GM23338 (cell line): ENCODE measurements at regions not wholly inside any gene's neighbourhood (a gene's known extent, or its start where the extent isn't known, plus 50 kb on each side); places are given as distances from the start of the nearest gene placed in this dataset.

Experiments used
- ATAC-seq: fragments of 200-7000 bp; cut with Tn5 transposase; 3 replicates; pipeline ENCODE4 v1.9.1; 2020
- DNase-seq: peaks from one replicate; pipeline ENCODE4 v3.0.0-alpha.2; 2015; ENCODE audit warnings: low spot score
- H2AFZ ChIP-seq: fragments of 200-600 bp; sonication (generic); 2 replicates; pipeline ENCODE4 v1.8.0; 2016; ENCODE audit warnings: antibody characterized with exemption, mild to moderate bottlenecking, moderate library complexity
- H3F3A ChIP-seq: fragments of 200-600 bp; sonication (generic); replicated peaks from 2 replicates; pipeline ENCODE4 v1.8.0; 2017; ENCODE audit warnings: antibody characterized with exemption, mixed run types, low read depth
- H3K27ac ChIP-seq: fragments of 200-600 bp; sonication (generic); 2 replicates; pipeline ENCODE4 v1.6.1; 2016; ENCODE audit warnings: low read depth
- H3K27me3 ChIP-seq: fragments of 200-600 bp; sonication (generic); 2 replicates; pipeline ENCODE4 v1.8.0; 2016; ENCODE audit warnings: mild to moderate bottlenecking, mixed run types, moderate library complexity; ENCODE audit not compliant: insufficient read depth
- H3K36me3 ChIP-seq: fragments of 200-600 bp; sonication (generic); 2 replicates; pipeline ENCODE4 v1.8.0; 2016; ENCODE audit warnings: mild to moderate bottlenecking; ENCODE audit not compliant: insufficient read depth
- H3K4me1 ChIP-seq: fragments of 200-600 bp; sonication (generic); 2 replicates; pipeline ENCODE4 v1.8.0; 2016; ENCODE audit warnings: mild to moderate bottlenecking, moderate library complexity; ENCODE audit not compliant: insufficient read depth
- H3K4me2 ChIP-seq: fragments of 200-600 bp; sonication (generic); 2 replicates; pipeline ENCODE4 v1.7.1; 2017; ENCODE audit warnings: mixed run types
- H3K4me3 ChIP-seq: fragments of 200-600 bp; sonication (generic); 2 replicates; pipeline ENCODE4 v1.6.1; 2016; ENCODE audit warnings: mixed run types
- H3K79me2 ChIP-seq: fragments of 200-600 bp; sonication (generic); replicated peaks from 2 replicates; pipeline ENCODE4 v1.8.0; 2017; ENCODE audit warnings: mild to moderate bottlenecking; ENCODE audit not compliant: insufficient read depth
- H3K9me2 ChIP-seq: fragments of 200-600 bp; sonication (generic); 2 replicates; pipeline ENCODE4 v1.8.0; 2017; ENCODE audit not compliant: insufficient read depth
- H4K20me1 ChIP-seq: fragments of 200-600 bp; sonication (generic); replicated peaks from 2 replicates; pipeline ENCODE4 v1.8.0; 2017; ENCODE audit warnings: mild to moderate bottlenecking; ENCODE audit not compliant: insufficient read depth
- H3K27ac Mint-ChIP-seq: 2 replicates; pipeline ENCODE4 v1.8.0; 2020; ENCODE audit warnings: inconsistent platforms, mild to moderate bottlenecking, moderate library complexity, mixed read lengths
- H3K27me3 Mint-ChIP-seq: 3 replicates; pipeline ENCODE4 v1.8.0; 2022; ENCODE audit warnings: low read depth, mild to moderate bottlenecking, moderate library complexity, mixed read lengths, inconsistent platforms; ENCODE audit not compliant: insufficient read depth, poor library complexity
- H3K36me3 Mint-ChIP-seq: 3 replicates; pipeline ENCODE4 v1.8.0; 2021; ENCODE audit warnings: low read depth, mild to moderate bottlenecking, inconsistent platforms, moderate library complexity, mixed read lengths
- H3K4me1 Mint-ChIP-seq: 3 replicates; pipeline ENCODE4 v1.8.0; 2020; ENCODE audit warnings: mild to moderate bottlenecking, inconsistent platforms, mixed read lengths
- H3K4me3 Mint-ChIP-seq: 3 replicates; pipeline ENCODE4 v1.8.0; 2021; ENCODE audit warnings: moderate library complexity, mild to moderate bottlenecking, inconsistent platforms, mixed read lengths
- H3K9me3 Mint-ChIP-seq: 3 replicates; pipeline ENCODE4 v1.8.0; 2020; ENCODE audit warnings: moderate library complexity, mild to moderate bottlenecking, inconsistent platforms, mixed read lengths
- CREB1 ChIP-seq: fragments of 250-450 bp; sonication (Bioruptor Pico); IDR thresholded peaks from 2 replicates; pipeline ENCODE4 v1.5.0; 2020; ENCODE audit warnings: low read depth, mild to moderate bottlenecking, moderate library complexity
- EZH2 ChIP-seq: fragments of 200-600 bp; sonication (generic); IDR thresholded peaks from one replicate; pipeline ENCODE4 v1.8.0; 2017; ENCODE audit warnings: antibody characterized with exemption, mild to moderate bottlenecking, low read depth; ENCODE audit not compliant: unreplicated experiment
- EZH2phosphoT487 ChIP-seq: fragments of 200-600 bp; sonication (generic); IDR thresholded peaks from one replicate; pipeline ENCODE4 v1.8.1; 2018; ENCODE audit warnings: antibody characterized with exemption; ENCODE audit not compliant: unreplicated experiment
- JUNB ChIP-seq: IDR thresholded peaks from one replicate; pipeline ENCODE4 v1.6.1; 2016; ENCODE audit warnings: antibody characterized with exemption; ENCODE audit not compliant: unreplicated experiment
- NANOG ChIP-seq: IDR thresholded peaks from 2 replicates; pipeline ENCODE4 v1.6.1; 2016; ENCODE audit warnings: antibody characterized with exemption, borderline replicate concordance
- POLR2AphosphoS5 ChIP-seq: IDR thresholded peaks from 2 replicates; pipeline ENCODE4 v1.6.1; 2016; ENCODE audit warnings: antibody characterized with exemption, low read depth
- STAT1 ChIP-seq: IDR thresholded peaks from one replicate; pipeline ENCODE4 v1.6.1; 2016; ENCODE audit warnings: antibody characterized with exemption; ENCODE audit not compliant: unreplicated experiment
- ZNF114 ChIP-seq: fragments of 250-450 bp; sonication (Bioruptor Pico); IDR thresholded peaks from 2 replicates; pipeline ENCODE4 v1.5.0; 2020; ENCODE audit warnings: mild to moderate bottlenecking, moderate library complexity
- ZNF331 ChIP-seq: fragments of 250-450 bp; sonication (Bioruptor Pico); IDR thresholded peaks from 2 replicates; pipeline ENCODE4 v1.5.0; 2020; ENCODE audit warnings: low read depth, mild to moderate bottlenecking, moderate library complexity
- TF ChIP-seq, protein P1 (sequence below): IDR thresholded peaks from 2 replicates; pipeline ENCODE4 v1.6.1; 2016; ENCODE audit warnings: antibody characterized with exemption
- TF ChIP-seq, protein P2 (sequence below): fragments of 250-450 bp; sonication (Bioruptor Pico); IDR thresholded peaks from 2 replicates; pipeline ENCODE4 v1.5.0; 2020; ENCODE audit warnings: mild to moderate bottlenecking, moderate library complexity
- TF ChIP-seq, protein P3 (sequence below), 2 experiments: fragments of 200-600 bp in 1 of 2; sonication (generic) in 1 of 2; conservative IDR thresholded peaks; 2 replicates each; pipeline versions ENCODE4 v1.5.1 to v1.6.1; 2016 to 2017; ENCODE audit warnings: antibody characterized with exemption in 2 of 2, low read depth in 2 of 2, mild to moderate bottlenecking in 2 of 2, moderate library complexity in 1 of 2
- TF ChIP-seq, protein P4 (sequence below): IDR thresholded peaks from one replicate; pipeline ENCODE4 v1.6.1; 2018; ENCODE audit warnings: antibody characterized with exemption; ENCODE audit not compliant: unreplicated experiment

DNA sequence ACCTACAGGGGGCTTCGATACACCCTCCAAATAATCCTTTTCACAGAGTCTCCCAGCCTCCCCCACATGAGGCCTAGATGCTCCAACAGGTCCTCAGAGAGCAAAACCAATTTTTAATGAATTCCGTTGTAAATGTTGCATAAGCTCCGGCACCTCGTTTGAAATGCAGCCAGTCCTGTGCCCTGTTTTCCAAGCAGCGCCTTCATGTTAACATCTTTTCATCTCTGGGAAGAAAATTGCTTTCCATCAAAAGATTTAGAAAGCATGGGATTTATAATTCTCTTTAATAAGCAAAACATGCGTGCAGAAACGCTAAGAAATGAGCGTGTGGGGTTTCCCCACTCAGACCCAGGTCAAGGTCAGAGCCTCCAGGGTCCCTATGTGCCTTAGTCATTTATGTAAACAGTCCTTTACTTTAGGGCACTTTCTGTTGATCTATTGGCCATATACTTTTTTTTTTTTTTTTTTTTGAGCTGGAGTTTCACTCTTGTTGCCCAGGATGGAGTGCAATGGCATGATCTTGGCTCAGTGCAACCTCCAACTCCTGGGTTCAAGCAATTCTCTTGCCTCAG, 177.5 kb upstream of the S1PR3 start:
- Mint-ChIP-seq H3K27ac (no peak overlapping the region), H3K4me1 (peaks cover 12% of the 10 kb centered on the region), H3K4me3 (no peak overlapping the region), H3K36me3 (no peaks in the 10 kb centered on the region), H3K27me3 (peaks cover 5% of the 10 kb centered on the region), H3K9me3 (no peaks in the 10 kb centered on the region)
- Histone ChIP-seq H3K27me3 (no peaks in the 10 kb centered on the region), H3K4me2 (no peak overlapping the region), H3K36me3 (no peaks in the 10 kb centered on the region), H3F3A (no peaks in the 10 kb centered on the region), H3K9me2 (no peaks in the 10 kb centered on the region; the same call in 1 of the 2 replicates), H3K4me1 (peaks cover 15% of the 10 kb centered on the region), H3K79me2 (no peaks in the 10 kb centered on the region), H3K4me3 (no peak overlapping the region), H4K20me1 (no peaks in the 10 kb centered on the region), H3K27ac (no peak overlapping the region), H2AFZ (0 out of 2 replicates have a peak overlapping the region, but pooled peaks have one; percentile 81)
- DNase-seq (no peak), ATAC-seq (no peak)
- TF ChIP-seq, protein P1, sequence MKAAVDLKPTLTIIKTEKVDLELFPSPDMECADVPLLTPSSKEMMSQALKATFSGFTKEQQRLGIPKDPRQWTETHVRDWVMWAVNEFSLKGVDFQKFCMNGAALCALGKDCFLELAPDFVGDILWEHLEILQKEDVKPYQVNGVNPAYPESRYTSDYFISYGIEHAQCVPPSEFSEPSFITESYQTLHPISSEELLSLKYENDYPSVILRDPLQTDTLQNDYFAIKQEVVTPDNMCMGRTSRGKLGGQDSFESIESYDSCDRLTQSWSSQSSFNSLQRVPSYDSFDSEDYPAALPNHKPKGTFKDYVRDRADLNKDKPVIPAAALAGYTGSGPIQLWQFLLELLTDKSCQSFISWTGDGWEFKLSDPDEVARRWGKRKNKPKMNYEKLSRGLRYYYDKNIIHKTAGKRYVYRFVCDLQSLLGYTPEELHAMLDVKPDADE: no peak
- TF ChIP-seq EZH2 (no peak), ZNF114 (CRISPR knock-in tag) (no peak), NANOG (no peak), CREB1 (CRISPR knock-in tag) (no peak), POLR2AphosphoS5 (no peak), ZNF331 (CRISPR knock-in tag) (no peak), STAT1 (no peak), JUNB (no peak), EZH2phosphoT487 (no peak)
- TF ChIP-seq, protein P2, sequence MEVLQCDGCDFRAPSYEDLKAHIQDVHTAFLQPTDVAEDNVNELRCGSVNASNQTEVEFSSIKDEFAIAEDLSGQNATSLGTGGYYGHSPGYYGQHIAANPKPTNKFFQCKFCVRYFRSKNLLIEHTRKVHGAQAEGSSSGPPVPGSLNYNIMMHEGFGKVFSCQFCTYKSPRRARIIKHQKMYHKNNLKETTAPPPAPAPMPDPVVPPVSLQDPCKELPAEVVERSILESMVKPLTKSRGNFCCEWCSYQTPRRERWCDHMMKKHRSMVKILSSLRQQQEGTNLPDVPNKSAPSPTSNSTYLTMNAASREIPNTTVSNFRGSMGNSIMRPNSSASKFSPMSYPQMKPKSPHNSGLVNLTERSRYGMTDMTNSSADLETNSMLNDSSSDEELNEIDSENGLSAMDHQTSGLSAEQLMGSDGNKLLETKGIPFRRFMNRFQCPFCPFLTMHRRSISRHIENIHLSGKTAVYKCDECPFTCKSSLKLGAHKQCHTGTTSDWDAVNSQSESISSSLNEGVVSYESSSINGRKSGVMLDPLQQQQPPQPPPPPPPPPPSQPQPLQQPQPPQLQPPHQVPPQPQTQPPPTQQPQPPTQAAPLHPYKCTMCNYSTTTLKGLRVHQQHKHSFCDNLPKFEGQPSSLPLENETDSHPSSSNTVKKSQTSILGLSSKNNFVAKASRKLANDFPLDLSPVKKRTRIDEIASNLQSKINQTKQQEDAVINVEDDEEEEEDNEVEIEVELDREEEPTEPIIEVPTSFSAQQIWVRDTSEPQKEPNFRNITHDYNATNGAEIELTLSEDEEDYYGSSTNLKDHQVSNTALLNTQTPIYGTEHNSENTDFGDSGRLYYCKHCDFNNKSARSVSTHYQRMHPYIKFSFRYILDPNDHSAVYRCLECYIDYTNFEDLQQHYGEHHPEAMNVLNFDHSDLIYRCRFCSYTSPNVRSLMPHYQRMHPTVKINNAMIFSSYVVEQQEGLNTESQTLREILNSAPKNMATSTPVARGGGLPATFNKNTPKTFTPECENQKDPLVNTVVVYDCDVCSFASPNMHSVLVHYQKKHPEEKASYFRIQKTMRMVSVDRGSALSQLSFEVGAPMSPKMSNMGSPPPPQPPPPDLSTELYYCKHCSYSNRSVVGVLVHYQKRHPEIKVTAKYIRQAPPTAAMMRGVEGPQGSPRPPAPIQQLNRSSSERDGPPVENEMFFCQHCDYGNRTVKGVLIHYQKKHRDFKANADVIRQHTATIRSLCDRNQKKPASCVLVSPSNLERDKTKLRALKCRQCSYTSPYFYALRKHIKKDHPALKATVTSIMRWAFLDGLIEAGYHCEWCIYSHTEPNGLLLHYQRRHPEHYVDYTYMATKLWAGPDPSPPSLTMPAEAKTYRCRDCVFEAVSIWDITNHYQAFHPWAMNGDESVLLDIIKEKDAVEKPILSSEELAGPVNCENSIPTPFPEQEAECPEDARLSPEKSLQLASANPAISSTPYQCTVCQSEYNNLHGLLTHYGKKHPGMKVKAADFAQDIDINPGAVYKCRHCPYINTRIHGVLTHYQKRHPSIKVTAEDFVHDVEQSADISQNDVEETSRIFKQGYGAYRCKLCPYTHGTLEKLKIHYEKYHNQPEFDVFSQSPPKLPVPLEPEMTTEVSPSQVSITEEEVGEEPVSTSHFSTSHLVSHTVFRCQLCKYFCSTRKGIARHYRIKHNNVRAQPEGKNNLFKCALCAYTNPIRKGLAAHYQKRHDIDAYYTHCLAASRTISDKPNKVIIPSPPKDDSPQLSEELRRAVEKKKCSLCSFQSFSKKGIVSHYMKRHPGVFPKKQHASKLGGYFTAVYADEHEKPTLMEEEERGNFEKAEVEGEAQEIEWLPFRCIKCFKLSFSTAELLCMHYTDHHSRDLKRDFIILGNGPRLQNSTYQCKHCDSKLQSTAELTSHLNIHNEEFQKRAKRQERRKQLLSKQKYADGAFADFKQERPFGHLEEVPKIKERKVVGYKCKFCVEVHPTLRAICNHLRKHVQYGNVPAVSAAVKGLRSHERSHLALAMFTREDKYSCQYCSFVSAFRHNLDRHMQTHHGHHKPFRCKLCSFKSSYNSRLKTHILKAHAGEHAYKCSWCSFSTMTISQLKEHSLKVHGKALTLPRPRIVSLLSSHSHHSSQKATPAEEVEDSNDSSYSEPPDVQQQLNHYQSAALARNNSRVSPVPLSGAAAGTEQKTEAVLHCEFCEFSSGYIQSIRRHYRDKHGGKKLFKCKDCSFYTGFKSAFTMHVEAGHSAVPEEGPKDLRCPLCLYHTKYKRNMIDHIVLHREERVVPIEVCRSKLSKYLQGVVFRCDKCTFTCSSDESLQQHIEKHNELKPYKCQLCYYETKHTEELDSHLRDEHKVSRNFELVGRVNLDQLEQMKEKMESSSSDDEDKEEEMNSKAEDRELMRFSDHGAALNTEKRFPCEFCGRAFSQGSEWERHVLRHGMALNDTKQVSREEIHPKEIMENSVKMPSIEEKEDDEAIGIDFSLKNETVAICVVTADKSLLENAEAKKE (CRISPR knock-in tag): no peak
- TF ChIP-seq, protein P3, sequence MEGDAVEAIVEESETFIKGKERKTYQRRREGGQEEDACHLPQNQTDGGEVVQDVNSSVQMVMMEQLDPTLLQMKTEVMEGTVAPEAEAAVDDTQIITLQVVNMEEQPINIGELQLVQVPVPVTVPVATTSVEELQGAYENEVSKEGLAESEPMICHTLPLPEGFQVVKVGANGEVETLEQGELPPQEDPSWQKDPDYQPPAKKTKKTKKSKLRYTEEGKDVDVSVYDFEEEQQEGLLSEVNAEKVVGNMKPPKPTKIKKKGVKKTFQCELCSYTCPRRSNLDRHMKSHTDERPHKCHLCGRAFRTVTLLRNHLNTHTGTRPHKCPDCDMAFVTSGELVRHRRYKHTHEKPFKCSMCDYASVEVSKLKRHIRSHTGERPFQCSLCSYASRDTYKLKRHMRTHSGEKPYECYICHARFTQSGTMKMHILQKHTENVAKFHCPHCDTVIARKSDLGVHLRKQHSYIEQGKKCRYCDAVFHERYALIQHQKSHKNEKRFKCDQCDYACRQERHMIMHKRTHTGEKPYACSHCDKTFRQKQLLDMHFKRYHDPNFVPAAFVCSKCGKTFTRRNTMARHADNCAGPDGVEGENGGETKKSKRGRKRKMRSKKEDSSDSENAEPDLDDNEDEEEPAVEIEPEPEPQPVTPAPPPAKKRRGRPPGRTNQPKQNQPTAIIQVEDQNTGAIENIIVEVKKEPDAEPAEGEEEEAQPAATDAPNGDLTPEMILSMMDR (conservative IDR thresholded peaks at IDR 0.05; ENCODE audit: low read depth in 2 of 2): no peak
- TF ChIP-seq, protein P4, sequence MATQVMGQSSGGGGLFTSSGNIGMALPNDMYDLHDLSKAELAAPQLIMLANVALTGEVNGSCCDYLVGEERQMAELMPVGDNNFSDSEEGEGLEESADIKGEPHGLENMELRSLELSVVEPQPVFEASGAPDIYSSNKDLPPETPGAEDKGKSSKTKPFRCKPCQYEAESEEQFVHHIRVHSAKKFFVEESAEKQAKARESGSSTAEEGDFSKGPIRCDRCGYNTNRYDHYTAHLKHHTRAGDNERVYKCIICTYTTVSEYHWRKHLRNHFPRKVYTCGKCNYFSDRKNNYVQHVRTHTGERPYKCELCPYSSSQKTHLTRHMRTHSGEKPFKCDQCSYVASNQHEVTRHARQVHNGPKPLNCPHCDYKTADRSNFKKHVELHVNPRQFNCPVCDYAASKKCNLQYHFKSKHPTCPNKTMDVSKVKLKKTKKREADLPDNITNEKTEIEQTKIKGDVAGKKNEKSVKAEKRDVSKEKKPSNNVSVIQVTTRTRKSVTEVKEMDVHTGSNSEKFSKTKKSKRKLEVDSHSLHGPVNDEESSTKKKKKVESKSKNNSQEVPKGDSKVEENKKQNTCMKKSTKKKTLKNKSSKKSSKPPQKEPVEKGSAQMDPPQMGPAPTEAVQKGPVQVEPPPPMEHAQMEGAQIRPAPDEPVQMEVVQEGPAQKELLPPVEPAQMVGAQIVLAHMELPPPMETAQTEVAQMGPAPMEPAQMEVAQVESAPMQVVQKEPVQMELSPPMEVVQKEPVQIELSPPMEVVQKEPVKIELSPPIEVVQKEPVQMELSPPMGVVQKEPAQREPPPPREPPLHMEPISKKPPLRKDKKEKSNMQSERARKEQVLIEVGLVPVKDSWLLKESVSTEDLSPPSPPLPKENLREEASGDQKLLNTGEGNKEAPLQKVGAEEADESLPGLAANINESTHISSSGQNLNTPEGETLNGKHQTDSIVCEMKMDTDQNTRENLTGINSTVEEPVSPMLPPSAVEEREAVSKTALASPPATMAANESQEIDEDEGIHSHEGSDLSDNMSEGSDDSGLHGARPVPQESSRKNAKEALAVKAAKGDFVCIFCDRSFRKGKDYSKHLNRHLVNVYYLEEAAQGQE: no peak
